Frontal cortex (tissue), 3 donors: ENCODE measurements at regions not wholly inside any gene's neighbourhood (a gene's known extent, or its start where the extent isn't known, plus 50 kb on each side); places are given as distances from the start of the nearest gene placed in this dataset.

Experiments
- DNase-seq, 2 donors: peaks; one replicate each; pipeline ENCODE4 v3.0.0; 2012; ENCODE audit warnings: low spot score in 2 of 2
- FAIRE-seq: peaks from 2 replicates; lab custom pipeline; 2012; peaks lifted over from hg19 to GRCh38; lab: Jason Lieb, UNC
- donor health status: control.
- donor health status: control.
- donor health status: control.

DNA sequence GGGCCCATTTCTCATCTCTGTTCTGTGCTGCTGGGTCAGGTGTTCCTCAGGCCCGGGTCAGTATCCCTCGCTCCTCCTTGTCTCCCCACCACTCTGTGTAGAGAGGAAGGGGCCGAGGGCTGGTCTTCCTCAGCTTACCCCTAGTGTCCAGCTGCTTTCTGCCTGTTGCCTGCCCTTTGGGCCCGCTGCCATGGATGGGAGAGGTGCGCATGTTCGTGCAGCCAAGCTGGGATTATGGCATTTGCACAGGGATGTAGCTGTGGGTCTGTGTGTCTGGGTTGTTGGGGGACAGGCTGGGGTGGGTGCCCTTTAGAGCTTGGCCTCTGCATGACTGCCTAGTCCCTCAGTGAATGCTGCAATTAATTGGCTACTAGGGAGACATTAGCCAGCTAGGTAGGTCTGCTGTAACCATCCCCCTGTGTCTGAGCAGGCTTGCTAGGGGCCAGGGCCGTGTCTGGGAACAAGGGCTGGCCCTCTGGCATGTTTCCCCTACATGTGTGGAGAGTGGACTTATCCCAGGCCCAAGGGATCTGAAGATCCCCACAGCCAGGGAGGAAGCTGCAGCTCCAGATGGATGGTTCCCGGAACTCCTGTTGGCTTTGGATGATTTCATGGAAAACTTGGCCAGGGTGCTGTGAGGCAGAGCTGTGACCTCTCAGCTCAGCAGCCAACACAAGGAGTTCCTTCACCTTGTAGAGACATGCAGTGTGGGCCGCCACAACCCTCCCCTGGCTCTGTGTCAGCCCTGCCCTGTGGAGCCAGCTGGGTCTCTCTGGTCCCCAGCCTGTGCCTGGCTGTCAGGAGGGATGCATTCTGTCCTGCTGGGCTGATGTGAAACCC, 161.9 kb downstream of the MACROH2A1 start:
- FAIRE-seq: no peak
- no peak for DNase-seq

DNA sequence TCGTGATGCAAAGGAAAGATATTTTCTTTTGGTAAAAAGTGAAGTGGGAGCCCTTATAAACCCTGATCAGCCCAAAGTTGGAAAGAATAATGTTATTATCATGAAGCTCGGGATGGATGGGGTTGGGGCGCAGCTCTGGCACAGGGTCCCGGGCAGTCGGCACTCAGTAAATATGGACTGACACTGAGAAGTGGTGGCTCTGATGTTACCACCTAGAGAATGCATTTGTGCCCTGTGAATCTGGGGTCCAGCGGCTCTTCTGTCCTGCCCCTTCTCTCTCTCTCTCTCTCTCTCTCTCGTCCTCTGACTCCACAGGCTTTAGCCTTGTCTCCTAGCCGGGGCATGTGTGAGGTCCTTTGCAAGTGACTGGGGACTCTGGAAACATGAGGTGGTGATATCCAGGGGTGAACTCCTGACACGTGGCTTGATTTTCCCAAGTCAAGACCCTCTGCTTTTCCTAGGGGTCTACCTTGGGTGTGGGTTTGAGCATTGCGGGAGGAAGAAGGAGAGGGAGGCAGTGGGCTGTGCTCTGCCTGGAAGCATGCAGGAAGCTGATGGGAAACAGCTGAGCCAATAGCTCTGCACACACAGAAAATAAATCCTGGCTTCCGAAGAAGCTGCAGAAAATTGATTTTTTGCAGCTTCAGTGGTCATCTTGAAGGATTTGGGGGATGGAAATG, 162.7 kb downstream of the MACROH2A1 start:
- no peak for DNase-seq
- no peak for FAIRE-seq

DNA sequence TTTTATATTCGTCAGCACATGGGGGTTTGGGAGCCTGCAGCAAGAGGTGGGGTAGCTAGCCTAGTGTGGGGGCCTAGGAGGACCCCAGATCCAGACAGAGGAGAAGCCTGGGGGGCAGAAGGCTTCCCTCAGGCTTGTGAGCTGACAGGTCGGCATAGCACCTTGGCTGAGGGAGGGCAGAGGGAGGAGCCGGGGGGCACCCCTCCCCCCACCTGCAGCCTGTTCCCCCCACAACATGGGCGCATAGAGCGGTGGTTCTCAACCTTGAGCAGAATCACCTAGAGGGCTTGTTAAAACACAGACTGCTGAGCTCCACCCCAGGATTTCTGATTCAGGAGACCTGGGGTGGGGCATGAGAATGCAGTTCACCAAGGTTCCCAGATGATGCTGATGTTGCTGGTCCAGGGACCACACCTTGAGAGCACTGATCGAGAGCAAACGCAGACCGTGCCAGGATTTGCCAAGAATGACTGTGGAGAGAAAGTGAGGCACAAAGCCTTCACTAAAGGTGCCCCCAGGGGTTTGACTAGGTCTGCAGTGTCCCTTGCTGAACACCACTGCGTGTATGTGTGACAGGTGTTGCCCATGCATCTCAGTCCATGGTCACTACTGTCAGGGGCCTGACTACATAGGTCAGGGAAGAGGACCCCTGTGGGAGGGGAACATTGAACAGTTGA, 163.3 kb downstream of the MACROH2A1 start:
- FAIRE-seq (no peak), DNase-seq (no peak)

DNA sequence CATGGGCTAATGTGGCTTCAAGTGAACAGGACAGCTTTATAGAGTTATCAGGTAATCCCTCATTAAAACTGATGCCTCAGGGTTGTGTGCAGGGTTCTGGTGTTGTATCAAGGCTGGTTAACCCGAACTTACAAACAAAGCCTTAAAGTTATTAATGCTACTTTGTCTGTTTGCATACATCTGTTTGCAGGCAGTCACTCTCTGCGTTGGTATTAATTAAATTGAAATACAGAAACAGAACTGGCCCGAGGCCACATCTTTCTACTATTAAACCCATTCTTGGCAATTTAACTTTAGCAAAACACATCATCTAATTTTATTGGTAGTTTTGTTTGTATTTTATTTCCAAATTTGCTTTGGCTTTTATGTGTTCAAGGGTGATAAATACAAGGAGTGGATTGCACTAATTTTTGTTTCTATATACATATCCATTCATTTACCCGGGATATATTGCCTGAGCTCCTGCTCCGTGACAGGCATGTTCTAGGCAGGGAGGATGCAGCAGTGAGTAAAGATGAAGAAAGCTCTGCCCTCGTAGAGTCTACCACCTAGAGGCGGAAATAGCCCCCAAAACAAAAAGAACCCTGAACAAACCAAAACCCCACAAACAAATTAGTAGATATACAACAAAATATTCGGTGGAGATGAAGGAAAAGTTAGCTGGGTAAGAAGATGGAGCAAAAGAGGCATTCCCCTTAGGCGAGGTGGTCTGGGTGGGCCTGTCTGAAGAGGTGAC, 164.2 kb downstream of the MACROH2A1 start:
- no peak for FAIRE-seq
- no peak for DNase-seq

DNA sequence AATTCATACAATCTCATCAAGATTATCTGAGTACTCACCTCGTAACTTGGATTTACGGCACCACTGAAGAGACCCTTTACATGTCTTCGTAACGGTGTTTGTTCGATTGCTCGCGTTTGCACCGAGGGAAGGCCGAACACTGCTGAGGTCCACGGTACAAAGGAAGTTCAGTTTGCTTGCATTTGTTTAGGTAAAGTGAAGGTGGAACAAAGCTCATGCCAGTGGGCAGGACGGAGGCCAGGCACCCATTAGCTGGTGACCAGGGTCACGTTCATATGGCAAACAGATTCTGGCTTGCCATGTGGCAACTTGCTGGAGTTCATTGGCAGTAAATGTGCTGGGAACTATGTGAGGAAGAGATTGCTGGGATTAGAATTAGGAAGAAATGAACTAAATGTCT, 164.8 kb downstream of the MACROH2A1 start:
- DNase-seq (no peak), FAIRE-seq (no peak)

DNA sequence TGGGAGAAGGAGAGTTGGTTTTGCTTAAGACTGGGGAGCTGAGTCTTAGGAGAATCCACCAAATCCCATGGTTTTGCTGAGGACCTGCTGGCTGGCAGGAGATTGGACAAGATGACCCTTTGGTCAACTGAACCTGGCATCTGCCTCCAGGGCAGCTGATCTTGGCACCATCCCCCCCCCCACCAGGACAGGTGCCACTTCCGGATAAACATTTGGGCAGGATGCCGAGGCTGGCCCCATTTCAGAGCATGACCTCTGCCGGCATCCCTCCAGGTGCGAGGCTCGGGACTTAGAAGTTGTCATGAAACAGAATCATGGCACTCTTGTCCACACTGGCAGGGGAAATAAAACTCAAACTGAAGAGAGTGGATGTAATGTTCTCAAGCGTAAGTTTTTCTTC, 165.6 kb downstream of the MACROH2A1 start:
- no peak for DNase-seq
- FAIRE-seq: no peak

DNA sequence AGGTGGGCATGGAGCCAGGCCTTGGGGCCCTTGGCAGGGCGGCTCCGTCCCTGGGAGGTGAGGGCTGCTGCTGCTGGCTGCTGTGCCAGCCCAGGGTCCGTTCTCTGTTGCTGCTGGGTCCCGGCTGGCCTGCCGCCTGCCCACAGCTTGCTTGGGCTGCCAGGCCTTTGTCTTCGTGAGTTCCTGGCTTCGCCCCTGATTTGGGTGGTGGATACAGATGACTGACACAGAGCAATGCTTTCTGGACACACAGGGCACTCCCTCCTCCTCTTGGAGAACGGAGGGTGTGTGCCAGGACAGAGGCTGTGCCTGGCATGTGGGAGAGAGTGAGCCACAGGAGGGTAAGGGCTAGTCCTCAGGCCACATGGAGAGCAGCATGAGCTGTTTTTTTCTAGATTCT, 166.1 kb downstream of the MACROH2A1 start:
- FAIRE-seq (no peak), DNase-seq (no peak)

DNA sequence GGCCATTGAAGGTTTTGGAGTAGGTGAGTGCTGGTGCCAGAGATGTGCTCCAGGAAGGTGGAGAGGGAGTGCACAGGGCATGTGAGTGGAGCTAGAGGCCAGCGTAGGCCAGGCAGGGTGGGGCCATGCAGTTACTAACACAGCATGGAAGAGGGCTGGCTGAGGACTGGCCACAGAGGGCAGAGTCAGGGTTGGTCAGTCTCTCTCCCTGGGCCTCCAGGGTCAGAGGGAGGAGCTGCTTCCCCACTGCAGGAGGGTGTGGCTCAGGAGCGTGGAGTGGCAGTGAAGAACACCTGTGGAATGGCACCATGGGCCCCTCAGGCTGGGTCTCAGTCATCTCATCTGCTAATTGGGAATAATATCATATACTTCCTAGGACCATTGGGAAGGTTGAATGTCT, 167.7 kb downstream of the MACROH2A1 start:
- DNase-seq (no peak), FAIRE-seq (no peak)

DNA sequence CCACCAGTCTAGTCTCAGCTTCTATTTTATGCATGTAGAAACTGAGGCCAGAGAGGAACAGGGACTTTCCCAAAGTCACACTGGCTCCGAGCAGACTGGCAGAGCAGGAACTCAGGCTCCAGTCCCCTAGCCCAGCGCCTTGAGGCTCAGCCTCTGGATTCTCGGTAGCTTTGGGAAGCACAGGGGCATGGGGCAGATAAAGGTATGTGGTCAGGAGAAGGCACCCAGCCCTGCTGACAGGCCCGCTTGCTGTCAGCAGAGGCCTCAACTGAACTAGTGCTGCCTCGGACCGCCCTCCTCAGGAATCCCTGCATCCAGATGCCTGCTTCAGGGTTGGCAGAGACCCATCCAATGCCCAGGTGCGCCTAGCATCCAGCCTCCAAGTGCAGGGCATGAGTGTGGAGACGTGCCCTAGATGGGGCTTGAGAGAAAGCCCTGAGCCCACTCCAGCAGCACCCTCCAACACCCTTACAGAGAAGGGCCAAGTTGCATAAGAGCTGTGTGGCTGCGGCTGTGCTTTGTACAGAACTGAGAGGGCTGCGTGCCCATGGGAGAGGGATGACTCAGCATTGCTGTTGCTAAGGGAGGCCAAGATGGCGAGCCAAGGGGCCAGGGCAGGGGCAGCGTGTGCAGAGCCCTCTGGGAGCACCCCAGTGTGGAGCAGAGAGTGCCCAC, 168.6 kb downstream of the MACROH2A1 start:
- DNase-seq (no peak), FAIRE-seq (no peak)

DNA sequence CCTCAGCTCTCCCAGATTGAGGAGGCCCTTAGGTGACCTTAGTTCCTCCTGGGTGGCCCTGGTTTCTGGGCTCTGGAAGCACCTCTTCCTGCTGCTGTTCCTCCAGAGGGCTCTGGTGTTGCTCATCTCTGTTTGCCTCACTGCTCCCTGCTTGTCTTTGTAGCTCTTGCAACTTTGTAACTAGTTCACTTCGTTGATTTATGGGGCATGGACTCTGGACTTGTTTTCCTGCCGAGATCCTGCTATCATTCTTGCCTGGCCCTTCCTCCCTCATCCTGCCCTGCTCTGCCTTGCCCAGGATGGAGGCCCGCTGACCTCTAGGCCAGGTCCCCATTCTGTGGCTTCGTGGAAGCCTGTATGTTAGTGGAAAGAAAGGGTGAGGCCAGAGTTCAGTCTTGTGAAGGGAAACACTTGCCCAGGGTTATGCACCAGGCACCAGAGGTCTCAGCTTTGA, 169.3 kb downstream of the MACROH2A1 start:
- no peak for FAIRE-seq
- DNase-seq: no peak

DNA sequence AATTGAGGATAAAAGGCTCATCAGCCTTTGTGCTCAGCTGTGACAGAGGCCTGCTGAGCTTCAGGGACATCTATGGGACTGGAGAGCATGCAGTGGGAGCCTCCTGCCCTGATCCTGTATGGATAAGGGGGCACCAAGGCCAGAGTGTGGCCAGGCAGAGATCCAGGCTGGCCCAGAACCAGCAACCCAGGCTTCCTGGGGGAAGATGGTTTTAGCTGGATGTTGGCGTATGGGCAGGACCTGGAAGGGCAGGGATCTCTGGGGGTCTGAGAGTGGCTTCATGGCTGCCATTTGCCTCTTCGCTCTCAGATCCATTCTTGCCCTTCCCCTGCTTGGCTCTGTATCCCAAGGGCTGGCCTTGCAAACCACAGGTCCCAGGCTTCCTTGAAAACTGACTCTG, 169.9 kb downstream of the MACROH2A1 start:
- FAIRE-seq: no peak

DNA sequence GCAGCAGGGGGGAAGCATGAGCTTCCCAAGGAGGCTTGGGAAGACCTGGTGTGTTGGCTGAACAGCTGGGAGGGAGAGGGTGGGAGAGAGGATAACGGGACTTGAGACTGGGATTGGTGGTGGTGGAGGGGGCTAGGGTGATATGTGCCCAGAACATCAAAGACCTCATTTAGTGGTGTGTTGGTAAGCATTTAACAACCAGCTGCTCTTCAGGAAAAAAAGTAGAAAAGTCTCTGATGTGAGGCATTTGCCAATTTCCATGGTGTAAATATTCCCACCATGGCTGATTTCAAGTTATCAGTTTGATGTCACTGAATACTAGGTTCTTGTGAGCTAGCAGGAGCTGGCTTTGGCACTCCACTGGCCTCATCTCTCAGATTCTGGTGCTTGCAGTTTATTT, 170.8 kb downstream of the MACROH2A1 start:
- FAIRE-seq: no peak

More for the DNA sequence above, 169.9 kb downstream of the MACROH2A1 start:
- no peak for DNase-seq

DNA sequence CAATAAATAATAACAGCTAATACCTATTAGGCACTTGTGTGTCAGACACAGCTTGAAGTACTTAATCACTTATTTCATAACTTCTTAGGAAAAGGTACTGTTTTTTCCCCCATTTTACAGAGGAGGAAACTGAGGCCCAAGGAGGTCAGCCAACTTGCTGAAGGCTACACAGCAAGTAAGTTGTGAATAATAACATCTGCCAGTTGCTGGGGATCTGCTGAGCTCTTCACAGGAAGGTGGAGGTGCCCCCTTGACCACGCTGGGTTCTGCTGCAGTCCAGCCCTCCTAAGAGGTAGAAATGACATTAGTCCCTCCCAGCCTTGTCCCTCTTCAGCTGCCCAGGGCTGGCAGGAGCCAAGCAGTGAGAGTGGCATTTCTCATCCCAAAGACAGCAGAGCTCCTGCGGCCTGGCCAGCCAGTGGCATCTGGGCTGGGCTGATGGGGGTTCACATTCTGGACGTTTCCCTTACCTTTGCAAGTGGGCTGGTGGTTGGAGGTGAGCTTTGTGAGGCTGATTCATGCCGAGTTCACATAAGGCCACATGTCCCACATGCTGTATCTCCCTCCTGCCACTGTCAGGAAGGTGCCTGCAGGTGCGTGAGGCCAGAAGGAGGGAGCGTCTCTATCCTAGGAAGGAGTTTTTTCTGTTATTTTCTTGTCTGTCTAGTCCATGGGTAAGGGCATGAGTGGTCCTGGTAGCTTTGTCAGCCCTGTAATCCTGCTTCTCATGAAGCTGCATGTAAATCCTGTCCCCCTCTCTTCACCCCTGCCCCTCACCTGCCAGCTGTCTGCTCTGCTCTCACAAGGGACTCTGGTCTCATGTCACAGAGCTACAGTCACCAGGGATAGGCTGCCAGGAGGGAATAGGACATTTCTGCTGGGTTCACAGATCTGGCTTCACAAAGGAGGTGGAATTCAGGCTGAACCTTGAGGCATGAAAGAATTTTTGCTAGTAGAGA, 171.7 kb downstream of the MACROH2A1 start:
- no peak for DNase-seq
- FAIRE-seq: no peak

More for the DNA sequence above, 170.8 kb downstream of the MACROH2A1 start:
- DNase-seq: no peak

DNA sequence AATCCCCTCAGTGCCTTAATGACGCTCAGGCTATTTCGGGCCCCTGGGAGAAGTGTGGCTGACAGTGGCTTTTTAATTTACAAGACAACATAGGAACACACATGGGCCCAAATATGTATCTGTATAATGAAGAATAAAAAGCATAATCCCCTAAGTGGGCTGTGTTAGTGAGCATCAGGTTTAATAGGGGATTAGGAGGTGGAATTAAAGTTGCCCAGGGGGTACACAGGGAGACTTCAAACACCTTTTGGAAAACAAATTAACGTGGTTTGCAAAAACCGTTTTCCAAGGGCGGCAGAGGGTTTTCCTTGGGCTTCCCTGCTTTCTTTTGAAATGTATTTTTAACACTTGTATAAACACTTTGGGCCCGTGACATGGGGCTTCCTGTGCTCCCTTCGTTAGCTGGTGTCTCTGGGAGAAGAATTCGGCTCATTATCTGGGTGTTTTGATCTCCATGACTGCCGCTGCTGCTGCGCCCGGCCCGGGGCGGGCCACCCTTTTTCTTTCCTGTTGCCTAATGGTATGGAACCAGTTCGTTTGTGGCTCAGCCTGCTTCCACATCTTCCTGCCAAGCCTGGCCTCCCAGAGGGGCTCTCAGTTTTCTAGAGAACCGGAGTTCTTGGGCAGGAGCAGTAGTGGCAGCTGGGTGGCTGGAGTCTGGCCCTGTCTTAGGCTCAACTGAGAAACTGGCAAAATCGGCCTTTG, 173.0 kb downstream of the MACROH2A1 start:
- no peak for FAIRE-seq
- DNase-seq: no peak

DNA sequence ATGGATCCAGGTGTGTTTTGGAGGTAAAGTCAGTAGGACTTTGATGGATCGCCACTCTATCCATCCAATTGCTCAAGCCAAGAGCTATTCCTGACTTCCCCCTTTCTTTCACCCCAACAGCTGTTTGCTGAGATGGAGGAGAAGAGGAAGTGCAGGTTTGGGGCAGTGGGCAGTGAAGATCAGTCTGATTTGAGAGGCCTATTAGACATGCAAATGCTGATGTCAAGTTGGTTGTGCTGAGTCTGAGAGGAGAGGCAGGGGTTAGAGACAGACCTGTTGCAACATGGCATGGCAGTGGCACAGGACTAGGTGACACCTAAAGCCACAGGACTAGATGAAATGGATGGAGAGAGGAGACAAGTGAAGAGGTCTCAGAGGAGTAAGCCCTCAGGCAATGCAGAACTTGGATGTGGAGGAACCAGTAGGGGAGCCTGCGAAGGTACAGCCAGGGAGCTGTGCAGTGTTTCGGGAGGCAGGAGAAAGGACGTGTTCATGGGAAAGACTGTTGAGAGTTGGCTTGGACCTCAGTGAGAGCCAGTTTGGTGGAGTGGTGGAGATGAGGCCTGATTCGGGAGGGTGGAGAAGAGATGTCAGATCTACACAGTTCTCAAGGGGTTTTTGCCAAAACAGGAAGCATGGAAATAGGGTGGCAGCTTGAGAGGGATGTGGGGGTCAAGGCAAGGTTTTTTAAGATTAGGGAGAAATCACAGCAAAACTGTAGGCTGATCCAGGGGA, 175.0 kb downstream of the MACROH2A1 start:
- DNase-seq (no peak), FAIRE-seq (no peak)

DNA sequence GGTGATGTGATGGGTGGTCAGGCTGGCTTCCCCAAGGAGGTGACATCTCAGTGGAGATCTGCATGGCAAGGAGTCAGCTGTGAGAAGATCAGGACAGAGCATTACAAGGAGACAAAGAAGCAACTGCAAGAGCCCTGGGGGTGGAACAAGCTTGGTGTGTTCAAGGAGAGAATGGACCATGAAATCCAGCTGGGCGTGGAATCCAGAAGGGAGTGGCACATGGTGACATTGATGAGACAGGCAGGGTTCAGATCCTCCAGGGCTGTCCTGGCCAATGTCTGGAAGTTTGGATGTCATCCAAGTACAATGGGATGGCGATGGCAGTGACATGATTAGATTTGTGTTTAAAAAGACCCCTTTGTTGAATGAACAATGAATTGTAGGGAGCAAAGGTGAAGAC, 175.6 kb downstream of the MACROH2A1 start:
- FAIRE-seq (no peak), DNase-seq (no peak)

DNA sequence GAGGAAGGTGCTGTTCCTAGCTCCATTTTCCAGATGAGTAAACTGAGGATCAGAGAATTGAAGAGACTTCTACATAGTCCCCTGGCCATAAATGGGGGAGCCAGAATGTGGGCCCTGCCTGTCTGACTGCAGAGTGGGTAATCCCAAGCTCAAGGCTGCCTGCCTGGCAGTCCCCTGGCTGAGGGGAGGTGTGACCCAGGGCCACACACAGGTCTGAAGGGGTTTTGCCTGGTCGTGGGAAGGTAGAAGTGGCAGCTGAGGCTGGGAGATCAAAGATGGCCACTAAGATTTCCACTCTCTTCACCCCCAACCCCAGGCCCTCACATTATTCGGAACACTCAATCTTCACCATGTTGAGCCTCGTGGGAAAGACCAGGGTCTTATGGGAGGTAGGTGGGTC, 176.3 kb downstream of the MACROH2A1 start:
- FAIRE-seq (no peak), DNase-seq (no peak)
